MM.1S (cell line): ENCODE measurements at regions not wholly inside any gene's neighbourhood (a gene's known extent, or its start where the extent isn't known, plus 50 kb on each side); places are given as distances from the start of the nearest gene placed in this dataset.

Source experiments
- CTCF ChIP-seq: fragments of 300-600 bp; sonication (generic); IDR thresholded peaks from 2 replicates; pipeline ENCODE4 v1.5.1; 2016; ENCODE audit warnings: antibody characterized with exemption, low read length, mixed read lengths
- EZH2phosphoT487 ChIP-seq: fragments of 300-600 bp; sonication (generic); IDR thresholded peaks from 2 replicates; pipeline ENCODE4 v1.6.1; 2018; ENCODE audit warnings: antibody characterized with exemption, low read length

GRCh38 chr14:84090837-84091236, 1439.1 kb upstream of the FLRT2 start:
- TF ChIP-seq EZH2phosphoT487 (no peak), CTCF (no peak)
